ENCODE measurements at regions not wholly inside any gene's neighbourhood (a gene's known extent, or its start where the extent isn't known, plus 50 kb on each side); places are given as distances from the start of the nearest gene placed in this dataset.

GRCh38 chr1:55789466-55789865, 574.3 kb upstream of the USP24 start:
- no peak overlapping the region for H3K4me2 ChIP-seq (ENCODE audit: insufficient read depth in 1 of 2, low read depth in 2 of 2, low read length in 2 of 2)
- no peak overlapping the region for H3K4ac ChIP-seq (replicated peaks; ENCODE audit: insufficient read length, low read depth, low read length)
- no peak overlapping the region for H2BK12ac ChIP-seq (ENCODE audit: low read depth, low read length)
- H3K36me3 ChIP-seq (ENCODE audit: control insufficient read depth in 2 of 4, insufficient read depth in 4 of 4, low read length in 3 of 4) = no peaks in the 10 kb centered on the region
- H2BK5ac ChIP-seq (ENCODE audit: low read depth, low read length) = no peak overlapping the region
- H3K9me3 ChIP-seq (ENCODE audit: insufficient read depth in 2 of 2, low read depth in 1 of 2, low read length in 1 of 2) = peaks cover 0 to 3% of the 10 kb centered on the region in 2 experiments; a peak in 1 of 4 replicates
- no peak overlapping the region for H4K8ac ChIP-seq (ENCODE audit: extremely low read depth, insufficient read depth, low read length)
- H3K18ac ChIP-seq (ENCODE audit: extremely low read depth, low read length) = no peak overlapping the region
- H3K4me3 ChIP-seq (ENCODE audit: extremely low read depth in 1 of 4, insufficient read depth in 2 of 4, low read depth in 3 of 4, low read length in 4 of 4) = no peak overlapping the region
- no peak for FAIRE-seq
- no peaks in the 10 kb centered on the region for H3K23me2 ChIP-seq (ENCODE audit: low read depth, low read length)
- no peak overlapping the region for H2BK20ac ChIP-seq (ENCODE audit: low read length)
- H3K27ac ChIP-seq (ENCODE audit: low read depth, low read length) = no peak overlapping the region
- H3K56ac ChIP-seq (replicated peaks; ENCODE audit: insufficient read length, low read depth, low read length) = no peak overlapping the region
- no peak overlapping the region for H4K5ac ChIP-seq (ENCODE audit: insufficient read length, low read depth, low read length)
- no peak for DNase-seq (ENCODE audit: low read depth in 1 of 2, low spot score in 2 of 2)
- CTCF ChIA-PET (ENCODE audit: partially characterized antibody) = interaction anchor here (1.0 kb wide), 1 partner anchor 345 kb away, joined by 3 read pairs; no protein-coding TSS in a partner anchor
- POLR2A ChIA-PET (ENCODE audit: partially characterized antibody) = no interaction called here
- no peaks in the 10 kb centered on the region for H4K20me1 ChIP-seq (replicated peaks in 1 of 2; ENCODE audit: control insufficient read depth in 1 of 2, insufficient read depth in 2 of 2, low read length in 2 of 2)
- H2AFZ ChIP-seq (ENCODE audit: low read length) = no peak overlapping the region
- H3K9ac ChIP-seq (replicated peaks in 1 of 4; ENCODE audit: extremely low read depth in 1 of 4, low read depth in 3 of 4, low read length in 3 of 4) = no peak overlapping the region
- H2AK5ac ChIP-seq (ENCODE audit: low read depth, low read length) = no peak overlapping the region
- H2BK15ac ChIP-seq (ENCODE audit: low read length) = no peak overlapping the region
- H3K79me1 ChIP-seq (ENCODE audit: low read depth, low read length) = no peaks in the 10 kb centered on the region
- no peak overlapping the region for H4K91ac ChIP-seq (replicated peaks; ENCODE audit: insufficient read length, low read length)
- H3K79me2 ChIP-seq (ENCODE audit: control insufficient read depth in 1 of 2, insufficient read depth in 2 of 2, low read length in 2 of 2) = no peaks in the 10 kb centered on the region
- H3K27me3 ChIP-seq (replicated peaks in 1 of 4; ENCODE audit: control insufficient read depth in 3 of 4, extremely low read depth in 1 of 4, insufficient read depth in 3 of 4, low read length in 3 of 4) = no peaks in the 10 kb centered on the region
- no peak overlapping the region for H2BK120ac ChIP-seq (replicated peaks; ENCODE audit: low read depth, low read length)
- 96% methylated on average over 1 of the region's 1 CpG; no CpG with 5 or more reads in 1 of the 2 experiments for WGBS, 2 experiments (ENCODE audit: extremely low coverage in 1 of 2, insufficient coverage in 1 of 2, insufficient read length in 1 of 2, insufficient replicate concordance in 2 of 2, low coverage in 1 of 2, low lambda C conversion rate in 2 of 2, missing lambda C conversion rate in 1 of 2)
- no peak overlapping the region for H3K14ac ChIP-seq (ENCODE audit: insufficient read length)
- H3K4me1 ChIP-seq (replicated peaks in 1 of 4; ENCODE audit: control insufficient read depth in 3 of 4, insufficient read depth in 4 of 4, low read length in 3 of 4) = no peaks in the 10 kb centered on the region
- no peak overlapping the region for H3K23ac ChIP-seq (ENCODE audit: insufficient read length)
- TF ChIP-seq GTF2F1 (IDR thresholded peaks at IDR 0.05; ENCODE audit: borderline replicate concordance, low read depth, low read length) (no peak), EP300 (IDR thresholded peaks at IDR 0.05; ENCODE audit: borderline replicate concordance in 1 of 2, low read depth in 2 of 2, low read length in 2 of 2) (no peak), KDM1A (IDR thresholded peaks at IDR 0.05; ENCODE audit: borderline replicate concordance, low read length) (no peak), MAX (IDR thresholded peaks at IDR 0.05) (no peak), TBP (IDR thresholded peaks at IDR 0.05; ENCODE audit: low read depth, low read length) (no peak), SUZ12 (IDR thresholded peaks at IDR 0.05; ENCODE audit: low read length) (no peak), NANOG (IDR thresholded peaks at IDR 0.05; ENCODE audit: insufficient read depth, low read depth, low read length, poor library complexity, severe bottlenecking) (no peak), SRF (IDR thresholded peaks at IDR 0.05; ENCODE audit: low read depth, low read length) (no peak), GABPA (IDR thresholded peaks at IDR 0.05; ENCODE audit: borderline replicate concordance, insufficient read depth, low read length) (no peak), ASH2L (IDR thresholded peaks at IDR 0.05; ENCODE audit: low read length) (no peak), CBX8 (IDR thresholded peaks at IDR 0.05; ENCODE audit: borderline replicate concordance, low read depth, low read length) (no peak), RXRA (IDR thresholded peaks at IDR 0.05; ENCODE audit: insufficient read depth, low read depth, low read length) (no peak), NRF1 (IDR thresholded peaks at IDR 0.05; ENCODE audit: low read depth, low read length) (no peak), TAF7 (optimal IDR thresholded peaks at IDR 0.05; ENCODE audit: borderline replicate concordance, low read depth, low read length) (no peak), CEBPB (IDR thresholded peaks at IDR 0.05; ENCODE audit: low read depth, low read length) (no peak)
